GM23338 (cell line): ENCODE measurements at regions not wholly inside any gene's neighbourhood (a gene's known extent, or its start where the extent isn't known, plus 50 kb on each side); places are given as distances from the start of the nearest gene placed in this dataset.

ENCODE experiments used
- ATAC-seq: fragments of 200-7000 bp; cut with Tn5 transposase; 3 replicates; pipeline ENCODE4 v1.9.1; 2020
- DNase-seq: peaks from one replicate; pipeline ENCODE4 v3.0.0-alpha.2; 2015; ENCODE audit warnings: low spot score
- H2AFZ ChIP-seq: fragments of 200-600 bp; sonication (generic); 2 replicates; pipeline ENCODE4 v1.8.0; 2016; ENCODE audit warnings: antibody characterized with exemption, mild to moderate bottlenecking, moderate library complexity
- H3F3A ChIP-seq: fragments of 200-600 bp; sonication (generic); replicated peaks from 2 replicates; pipeline ENCODE4 v1.8.0; 2017; ENCODE audit warnings: antibody characterized with exemption, mixed run types, low read depth
- H3K27ac ChIP-seq: fragments of 200-600 bp; sonication (generic); 2 replicates; pipeline ENCODE4 v1.6.1; 2016; ENCODE audit warnings: low read depth
- H3K27me3 ChIP-seq: fragments of 200-600 bp; sonication (generic); 2 replicates; pipeline ENCODE4 v1.8.0; 2016; ENCODE audit warnings: mild to moderate bottlenecking, mixed run types, moderate library complexity; ENCODE audit not compliant: insufficient read depth
- H3K36me3 ChIP-seq: fragments of 200-600 bp; sonication (generic); 2 replicates; pipeline ENCODE4 v1.8.0; 2016; ENCODE audit warnings: mild to moderate bottlenecking; ENCODE audit not compliant: insufficient read depth
- H3K4me1 ChIP-seq: fragments of 200-600 bp; sonication (generic); 2 replicates; pipeline ENCODE4 v1.8.0; 2016; ENCODE audit warnings: mild to moderate bottlenecking, moderate library complexity; ENCODE audit not compliant: insufficient read depth
- H3K4me2 ChIP-seq: fragments of 200-600 bp; sonication (generic); 2 replicates; pipeline ENCODE4 v1.7.1; 2017; ENCODE audit warnings: mixed run types
- H3K4me3 ChIP-seq: fragments of 200-600 bp; sonication (generic); 2 replicates; pipeline ENCODE4 v1.6.1; 2016; ENCODE audit warnings: mixed run types
- H3K79me2 ChIP-seq: fragments of 200-600 bp; sonication (generic); replicated peaks from 2 replicates; pipeline ENCODE4 v1.8.0; 2017; ENCODE audit warnings: mild to moderate bottlenecking; ENCODE audit not compliant: insufficient read depth
- H3K9me2 ChIP-seq: fragments of 200-600 bp; sonication (generic); 2 replicates; pipeline ENCODE4 v1.8.0; 2017; ENCODE audit not compliant: insufficient read depth
- H4K20me1 ChIP-seq: fragments of 200-600 bp; sonication (generic); replicated peaks from 2 replicates; pipeline ENCODE4 v1.8.0; 2017; ENCODE audit warnings: mild to moderate bottlenecking; ENCODE audit not compliant: insufficient read depth
- H3K27ac Mint-ChIP-seq: 2 replicates; pipeline ENCODE4 v1.8.0; 2020; ENCODE audit warnings: inconsistent platforms, mild to moderate bottlenecking, moderate library complexity, mixed read lengths
- H3K27me3 Mint-ChIP-seq: 3 replicates; pipeline ENCODE4 v1.8.0; 2022; ENCODE audit warnings: low read depth, mild to moderate bottlenecking, moderate library complexity, mixed read lengths, inconsistent platforms; ENCODE audit not compliant: insufficient read depth, poor library complexity
- H3K36me3 Mint-ChIP-seq: 3 replicates; pipeline ENCODE4 v1.8.0; 2021; ENCODE audit warnings: low read depth, mild to moderate bottlenecking, inconsistent platforms, moderate library complexity, mixed read lengths
- H3K4me1 Mint-ChIP-seq: 3 replicates; pipeline ENCODE4 v1.8.0; 2020; ENCODE audit warnings: mild to moderate bottlenecking, inconsistent platforms, mixed read lengths
- H3K4me3 Mint-ChIP-seq: 3 replicates; pipeline ENCODE4 v1.8.0; 2021; ENCODE audit warnings: moderate library complexity, mild to moderate bottlenecking, inconsistent platforms, mixed read lengths
- H3K9me3 Mint-ChIP-seq: 3 replicates; pipeline ENCODE4 v1.8.0; 2020; ENCODE audit warnings: moderate library complexity, mild to moderate bottlenecking, inconsistent platforms, mixed read lengths
- CREB1 ChIP-seq: fragments of 250-450 bp; sonication (Bioruptor Pico); IDR thresholded peaks from 2 replicates; pipeline ENCODE4 v1.5.0; 2020; ENCODE audit warnings: low read depth, mild to moderate bottlenecking, moderate library complexity
- EZH2phosphoT487 ChIP-seq: fragments of 200-600 bp; sonication (generic); IDR thresholded peaks from one replicate; pipeline ENCODE4 v1.8.1; 2018; ENCODE audit warnings: antibody characterized with exemption; ENCODE audit not compliant: unreplicated experiment
- JUNB ChIP-seq: IDR thresholded peaks from one replicate; pipeline ENCODE4 v1.6.1; 2016; ENCODE audit warnings: antibody characterized with exemption; ENCODE audit not compliant: unreplicated experiment
- NANOG ChIP-seq: IDR thresholded peaks from 2 replicates; pipeline ENCODE4 v1.6.1; 2016; ENCODE audit warnings: antibody characterized with exemption, borderline replicate concordance
- POLR2AphosphoS5 ChIP-seq: IDR thresholded peaks from 2 replicates; pipeline ENCODE4 v1.6.1; 2016; ENCODE audit warnings: antibody characterized with exemption, low read depth
- TF ChIP-seq, protein P1 (sequence below): IDR thresholded peaks from 2 replicates; pipeline ENCODE4 v1.6.1; 2016; ENCODE audit warnings: antibody characterized with exemption
- TF ChIP-seq, protein P2 (sequence below), 2 experiments: fragments of 200-600 bp in 1 of 2; sonication (generic) in 1 of 2; conservative IDR thresholded peaks; 2 replicates each; pipeline versions ENCODE4 v1.5.1 to v1.6.1; 2016 to 2017; ENCODE audit warnings: antibody characterized with exemption in 2 of 2, low read depth in 2 of 2, mild to moderate bottlenecking in 2 of 2, moderate library complexity in 1 of 2
- TF ChIP-seq, protein P3 (sequence below): fragments of 250-450 bp; sonication (Bioruptor Pico); IDR thresholded peaks from 2 replicates; pipeline ENCODE4 v1.5.0; 2020; ENCODE audit warnings: mild to moderate bottlenecking, moderate library complexity

DNA sequence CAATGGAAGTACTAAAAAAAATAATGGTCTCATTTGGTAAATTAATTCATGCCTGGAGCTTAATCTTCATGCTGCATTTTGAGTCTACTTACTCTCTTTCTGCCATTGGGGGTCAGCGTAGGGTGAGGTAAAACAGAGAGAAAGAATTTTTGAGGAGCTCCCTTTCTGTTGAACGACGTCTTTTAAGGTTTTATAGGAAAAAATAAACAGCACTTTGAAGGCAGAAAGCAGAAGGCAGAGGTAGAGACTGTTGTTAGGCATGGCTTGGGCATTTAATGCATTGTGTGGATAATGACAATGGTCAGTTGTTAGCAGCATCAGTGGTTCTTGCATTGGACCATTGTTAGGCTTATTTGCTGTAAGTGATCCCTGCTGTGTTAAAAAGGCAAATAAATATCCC, 557.2 kb upstream of the STXBP6 start:
- ATAC-seq, result peak; percentile 90
- peaks cover 6% of the 10 kb centered on the region; the same call in 1 of the 2 replicates for H3K9me2 ChIP-seq
- peaks cover 16% of the 10 kb centered on the region for H3K4me1 ChIP-seq
- H3K27ac ChIP-seq, result no peak overlapping the region
- H3K4me2 ChIP-seq, result peak overlapping the region; percentile 58
- H3K36me3 ChIP-seq, result no peaks in the 10 kb centered on the region
- TF ChIP-seq CREB1, result no peak
- no peak for TF ChIP-seq EZH2phosphoT487
- TF ChIP-seq, protein P1, sequence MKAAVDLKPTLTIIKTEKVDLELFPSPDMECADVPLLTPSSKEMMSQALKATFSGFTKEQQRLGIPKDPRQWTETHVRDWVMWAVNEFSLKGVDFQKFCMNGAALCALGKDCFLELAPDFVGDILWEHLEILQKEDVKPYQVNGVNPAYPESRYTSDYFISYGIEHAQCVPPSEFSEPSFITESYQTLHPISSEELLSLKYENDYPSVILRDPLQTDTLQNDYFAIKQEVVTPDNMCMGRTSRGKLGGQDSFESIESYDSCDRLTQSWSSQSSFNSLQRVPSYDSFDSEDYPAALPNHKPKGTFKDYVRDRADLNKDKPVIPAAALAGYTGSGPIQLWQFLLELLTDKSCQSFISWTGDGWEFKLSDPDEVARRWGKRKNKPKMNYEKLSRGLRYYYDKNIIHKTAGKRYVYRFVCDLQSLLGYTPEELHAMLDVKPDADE, result no peak
- no peak for TF ChIP-seq POLR2AphosphoS5
- TF ChIP-seq NANOG, result peak; percentile 68
- TF ChIP-seq, protein P2, sequence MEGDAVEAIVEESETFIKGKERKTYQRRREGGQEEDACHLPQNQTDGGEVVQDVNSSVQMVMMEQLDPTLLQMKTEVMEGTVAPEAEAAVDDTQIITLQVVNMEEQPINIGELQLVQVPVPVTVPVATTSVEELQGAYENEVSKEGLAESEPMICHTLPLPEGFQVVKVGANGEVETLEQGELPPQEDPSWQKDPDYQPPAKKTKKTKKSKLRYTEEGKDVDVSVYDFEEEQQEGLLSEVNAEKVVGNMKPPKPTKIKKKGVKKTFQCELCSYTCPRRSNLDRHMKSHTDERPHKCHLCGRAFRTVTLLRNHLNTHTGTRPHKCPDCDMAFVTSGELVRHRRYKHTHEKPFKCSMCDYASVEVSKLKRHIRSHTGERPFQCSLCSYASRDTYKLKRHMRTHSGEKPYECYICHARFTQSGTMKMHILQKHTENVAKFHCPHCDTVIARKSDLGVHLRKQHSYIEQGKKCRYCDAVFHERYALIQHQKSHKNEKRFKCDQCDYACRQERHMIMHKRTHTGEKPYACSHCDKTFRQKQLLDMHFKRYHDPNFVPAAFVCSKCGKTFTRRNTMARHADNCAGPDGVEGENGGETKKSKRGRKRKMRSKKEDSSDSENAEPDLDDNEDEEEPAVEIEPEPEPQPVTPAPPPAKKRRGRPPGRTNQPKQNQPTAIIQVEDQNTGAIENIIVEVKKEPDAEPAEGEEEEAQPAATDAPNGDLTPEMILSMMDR (conservative IDR thresholded peaks at IDR 0.05; ENCODE audit: low read depth in 2 of 2), result peak; percentile 24 to 29; a peak in 3 of 4 replicates
- TF ChIP-seq JUNB, result no peak
- TF ChIP-seq, protein P3, sequence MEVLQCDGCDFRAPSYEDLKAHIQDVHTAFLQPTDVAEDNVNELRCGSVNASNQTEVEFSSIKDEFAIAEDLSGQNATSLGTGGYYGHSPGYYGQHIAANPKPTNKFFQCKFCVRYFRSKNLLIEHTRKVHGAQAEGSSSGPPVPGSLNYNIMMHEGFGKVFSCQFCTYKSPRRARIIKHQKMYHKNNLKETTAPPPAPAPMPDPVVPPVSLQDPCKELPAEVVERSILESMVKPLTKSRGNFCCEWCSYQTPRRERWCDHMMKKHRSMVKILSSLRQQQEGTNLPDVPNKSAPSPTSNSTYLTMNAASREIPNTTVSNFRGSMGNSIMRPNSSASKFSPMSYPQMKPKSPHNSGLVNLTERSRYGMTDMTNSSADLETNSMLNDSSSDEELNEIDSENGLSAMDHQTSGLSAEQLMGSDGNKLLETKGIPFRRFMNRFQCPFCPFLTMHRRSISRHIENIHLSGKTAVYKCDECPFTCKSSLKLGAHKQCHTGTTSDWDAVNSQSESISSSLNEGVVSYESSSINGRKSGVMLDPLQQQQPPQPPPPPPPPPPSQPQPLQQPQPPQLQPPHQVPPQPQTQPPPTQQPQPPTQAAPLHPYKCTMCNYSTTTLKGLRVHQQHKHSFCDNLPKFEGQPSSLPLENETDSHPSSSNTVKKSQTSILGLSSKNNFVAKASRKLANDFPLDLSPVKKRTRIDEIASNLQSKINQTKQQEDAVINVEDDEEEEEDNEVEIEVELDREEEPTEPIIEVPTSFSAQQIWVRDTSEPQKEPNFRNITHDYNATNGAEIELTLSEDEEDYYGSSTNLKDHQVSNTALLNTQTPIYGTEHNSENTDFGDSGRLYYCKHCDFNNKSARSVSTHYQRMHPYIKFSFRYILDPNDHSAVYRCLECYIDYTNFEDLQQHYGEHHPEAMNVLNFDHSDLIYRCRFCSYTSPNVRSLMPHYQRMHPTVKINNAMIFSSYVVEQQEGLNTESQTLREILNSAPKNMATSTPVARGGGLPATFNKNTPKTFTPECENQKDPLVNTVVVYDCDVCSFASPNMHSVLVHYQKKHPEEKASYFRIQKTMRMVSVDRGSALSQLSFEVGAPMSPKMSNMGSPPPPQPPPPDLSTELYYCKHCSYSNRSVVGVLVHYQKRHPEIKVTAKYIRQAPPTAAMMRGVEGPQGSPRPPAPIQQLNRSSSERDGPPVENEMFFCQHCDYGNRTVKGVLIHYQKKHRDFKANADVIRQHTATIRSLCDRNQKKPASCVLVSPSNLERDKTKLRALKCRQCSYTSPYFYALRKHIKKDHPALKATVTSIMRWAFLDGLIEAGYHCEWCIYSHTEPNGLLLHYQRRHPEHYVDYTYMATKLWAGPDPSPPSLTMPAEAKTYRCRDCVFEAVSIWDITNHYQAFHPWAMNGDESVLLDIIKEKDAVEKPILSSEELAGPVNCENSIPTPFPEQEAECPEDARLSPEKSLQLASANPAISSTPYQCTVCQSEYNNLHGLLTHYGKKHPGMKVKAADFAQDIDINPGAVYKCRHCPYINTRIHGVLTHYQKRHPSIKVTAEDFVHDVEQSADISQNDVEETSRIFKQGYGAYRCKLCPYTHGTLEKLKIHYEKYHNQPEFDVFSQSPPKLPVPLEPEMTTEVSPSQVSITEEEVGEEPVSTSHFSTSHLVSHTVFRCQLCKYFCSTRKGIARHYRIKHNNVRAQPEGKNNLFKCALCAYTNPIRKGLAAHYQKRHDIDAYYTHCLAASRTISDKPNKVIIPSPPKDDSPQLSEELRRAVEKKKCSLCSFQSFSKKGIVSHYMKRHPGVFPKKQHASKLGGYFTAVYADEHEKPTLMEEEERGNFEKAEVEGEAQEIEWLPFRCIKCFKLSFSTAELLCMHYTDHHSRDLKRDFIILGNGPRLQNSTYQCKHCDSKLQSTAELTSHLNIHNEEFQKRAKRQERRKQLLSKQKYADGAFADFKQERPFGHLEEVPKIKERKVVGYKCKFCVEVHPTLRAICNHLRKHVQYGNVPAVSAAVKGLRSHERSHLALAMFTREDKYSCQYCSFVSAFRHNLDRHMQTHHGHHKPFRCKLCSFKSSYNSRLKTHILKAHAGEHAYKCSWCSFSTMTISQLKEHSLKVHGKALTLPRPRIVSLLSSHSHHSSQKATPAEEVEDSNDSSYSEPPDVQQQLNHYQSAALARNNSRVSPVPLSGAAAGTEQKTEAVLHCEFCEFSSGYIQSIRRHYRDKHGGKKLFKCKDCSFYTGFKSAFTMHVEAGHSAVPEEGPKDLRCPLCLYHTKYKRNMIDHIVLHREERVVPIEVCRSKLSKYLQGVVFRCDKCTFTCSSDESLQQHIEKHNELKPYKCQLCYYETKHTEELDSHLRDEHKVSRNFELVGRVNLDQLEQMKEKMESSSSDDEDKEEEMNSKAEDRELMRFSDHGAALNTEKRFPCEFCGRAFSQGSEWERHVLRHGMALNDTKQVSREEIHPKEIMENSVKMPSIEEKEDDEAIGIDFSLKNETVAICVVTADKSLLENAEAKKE, result no peak
- no peaks in the 10 kb centered on the region for H3K79me2 ChIP-seq
- no peak overlapping the region for H2AFZ ChIP-seq
- no peaks in the 10 kb centered on the region for H3K27me3 ChIP-seq
- DNase-seq, result peak; percentile 45
- peaks cover 13% of the 10 kb centered on the region for H3K4me1 Mint-ChIP-seq
- H4K20me1 ChIP-seq, result no peaks in the 10 kb centered on the region
- H3K36me3 Mint-ChIP-seq, result peaks cover 6% of the 10 kb centered on the region; the same call in 2 of the 3 replicates
- no peak overlapping the region for H3K27ac Mint-ChIP-seq
- no peak overlapping the region for H3K4me3 Mint-ChIP-seq
- no peaks in the 10 kb centered on the region for H3F3A ChIP-seq
- H3K27me3 Mint-ChIP-seq, result no peaks in the 10 kb centered on the region
- peaks cover 4% of the 10 kb centered on the region; the same call in 2 of the 3 replicates for H3K9me3 Mint-ChIP-seq
- no peak overlapping the region for H3K4me3 ChIP-seq
